ENCODE measurements at regions not wholly inside any gene's neighbourhood (a gene's known extent, or its start where the extent isn't known, plus 50 kb on each side); places are given as distances from the start of the nearest gene placed in this dataset.
A peak's percentile ranks its signal among the peaks of the same experiment; 100 is the strongest.

DNA sequence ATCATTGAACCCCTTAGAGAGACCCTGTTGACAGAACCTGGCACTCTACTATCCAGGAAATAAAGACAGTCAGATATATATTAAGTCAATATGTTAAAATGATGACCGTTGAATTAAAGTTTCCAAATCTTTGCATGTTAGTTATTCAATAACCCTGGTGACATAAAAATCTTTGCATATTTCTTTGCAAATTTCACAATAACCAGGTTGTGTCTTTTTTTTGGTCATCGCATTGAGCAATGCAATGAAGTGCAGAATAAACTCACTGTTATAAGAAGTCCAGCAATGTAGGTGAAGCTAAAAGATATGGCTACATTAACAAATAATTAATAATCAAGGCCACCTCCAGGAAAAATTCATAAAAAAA lies 596.9 kb downstream of the NYAP2 start:
- Histone ChIP-seq H3K4me3 (replicated peaks in 1 of 4; ENCODE audit: control extremely low read depth in 1 of 4, insufficient read depth in 1 of 4, low read depth in 3 of 4, low read length in 4 of 4) (no peak overlapping the region), H4K20me1 (ENCODE audit: control insufficient read depth, extremely low read depth, insufficient read depth, low read length) (no peaks in the 10 kb centered on the region), H3K27ac (ENCODE audit: insufficient read depth, low read length) (peak overlapping the region; percentile 71), H3K9me3 (ENCODE audit: control insufficient read depth, insufficient read depth, low read depth, low read length) (no peaks in the 10 kb centered on the region), H3K79me2 (ENCODE audit: control insufficient read depth, insufficient read depth, low read length) (no peaks in the 10 kb centered on the region), H3K36me3 (ENCODE audit: control insufficient read depth, insufficient read depth, low read length) (no peaks in the 10 kb centered on the region), H3K4me1 (ENCODE audit: control insufficient read depth, extremely low read depth, insufficient read depth, low read length) (peaks cover 15% of the 10 kb centered on the region), H2AFZ (ENCODE audit: low read length) (no peak overlapping the region), H3K27me3 (ENCODE audit: control insufficient read depth, insufficient read depth, low read length) (no peaks in the 10 kb centered on the region), H3K4me2 (ENCODE audit: extremely low read depth, insufficient read depth, low read length) (no peak overlapping the region), H3K9ac (ENCODE audit: insufficient read depth, low read length) (no peak overlapping the region)
- TF ChIP-seq, protein P1, sequence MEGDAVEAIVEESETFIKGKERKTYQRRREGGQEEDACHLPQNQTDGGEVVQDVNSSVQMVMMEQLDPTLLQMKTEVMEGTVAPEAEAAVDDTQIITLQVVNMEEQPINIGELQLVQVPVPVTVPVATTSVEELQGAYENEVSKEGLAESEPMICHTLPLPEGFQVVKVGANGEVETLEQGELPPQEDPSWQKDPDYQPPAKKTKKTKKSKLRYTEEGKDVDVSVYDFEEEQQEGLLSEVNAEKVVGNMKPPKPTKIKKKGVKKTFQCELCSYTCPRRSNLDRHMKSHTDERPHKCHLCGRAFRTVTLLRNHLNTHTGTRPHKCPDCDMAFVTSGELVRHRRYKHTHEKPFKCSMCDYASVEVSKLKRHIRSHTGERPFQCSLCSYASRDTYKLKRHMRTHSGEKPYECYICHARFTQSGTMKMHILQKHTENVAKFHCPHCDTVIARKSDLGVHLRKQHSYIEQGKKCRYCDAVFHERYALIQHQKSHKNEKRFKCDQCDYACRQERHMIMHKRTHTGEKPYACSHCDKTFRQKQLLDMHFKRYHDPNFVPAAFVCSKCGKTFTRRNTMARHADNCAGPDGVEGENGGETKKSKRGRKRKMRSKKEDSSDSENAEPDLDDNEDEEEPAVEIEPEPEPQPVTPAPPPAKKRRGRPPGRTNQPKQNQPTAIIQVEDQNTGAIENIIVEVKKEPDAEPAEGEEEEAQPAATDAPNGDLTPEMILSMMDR (conservative IDR thresholded peaks at IDR 0.05 in 1 of 2, IDR thresholded peaks at IDR 0.05 in 1 of 2; ENCODE audit: low read depth in 1 of 2, low read length in 2 of 2): no peak
- TF ChIP-seq EZH2 (IDR thresholded peaks at IDR 0.05; ENCODE audit: low read length, missing control alignments): no peak
- DNase-seq (ENCODE audit: low read depth in 2 of 2): no peak

DNA sequence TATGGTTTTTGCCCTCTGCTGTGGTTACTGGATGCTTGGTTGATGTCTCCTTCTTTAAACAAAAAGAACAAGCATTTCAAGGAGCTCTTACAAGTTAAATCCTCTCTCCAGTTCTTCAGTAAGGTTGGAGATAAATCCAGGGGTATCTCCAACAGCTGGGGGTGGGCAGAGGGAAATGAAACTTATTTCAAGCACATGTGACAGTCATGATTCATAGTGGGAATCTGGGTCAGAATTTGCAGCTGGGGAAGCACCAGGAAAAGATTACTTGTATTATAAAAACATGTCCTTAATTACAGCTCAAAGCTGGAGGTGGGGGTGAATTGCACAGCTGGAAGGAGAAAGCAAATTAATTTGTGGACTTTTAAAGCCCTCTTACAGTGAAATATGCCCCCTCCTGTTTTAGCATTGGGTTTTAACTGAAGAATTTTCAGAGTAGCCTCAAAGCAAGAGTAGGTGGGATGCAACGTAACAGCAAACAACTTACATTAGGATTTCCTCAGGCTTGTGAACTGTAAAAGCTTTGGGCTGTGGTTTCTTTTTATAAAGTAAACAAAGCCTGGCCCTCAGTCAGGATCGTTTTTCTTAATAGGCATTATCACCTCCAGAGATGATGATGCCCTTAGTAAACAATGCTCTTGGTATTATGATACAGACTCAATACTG lies 596.4 kb downstream of the NYAP2 start:
- H3K27me3 ChIP-seq (ENCODE audit: control insufficient read depth, insufficient read depth, low read length): no peaks in the 10 kb centered on the region
- no peak overlapping the region for H3K9ac ChIP-seq (ENCODE audit: insufficient read depth, low read length)
- H3K4me2 ChIP-seq (ENCODE audit: extremely low read depth, insufficient read depth, low read length): peak overlapping the region; percentile 66
- no peaks in the 10 kb centered on the region for H3K9me3 ChIP-seq (ENCODE audit: control insufficient read depth, insufficient read depth, low read depth, low read length)
- H4K20me1 ChIP-seq (ENCODE audit: control insufficient read depth, extremely low read depth, insufficient read depth, low read length): no peaks in the 10 kb centered on the region
- no peak overlapping the region for H3K4me3 ChIP-seq (replicated peaks in 1 of 4; ENCODE audit: control extremely low read depth in 1 of 4, insufficient read depth in 1 of 4, low read depth in 3 of 4, low read length in 4 of 4)
- no peaks in the 10 kb centered on the region for H3K79me2 ChIP-seq (ENCODE audit: control insufficient read depth, insufficient read depth, low read length)
- TF ChIP-seq EZH2 (IDR thresholded peaks at IDR 0.05; ENCODE audit: low read length, missing control alignments): no peak
- TF ChIP-seq, protein P1 (conservative IDR thresholded peaks at IDR 0.05 in 1 of 2, IDR thresholded peaks at IDR 0.05 in 1 of 2; ENCODE audit: low read depth in 1 of 2, low read length in 2 of 2): no peak
- DNase-seq (ENCODE audit: low read depth in 2 of 2): peak; percentile 43 to 73
- H3K36me3 ChIP-seq (ENCODE audit: control insufficient read depth, insufficient read depth, low read length): no peaks in the 10 kb centered on the region
- peaks cover 15% of the 10 kb centered on the region for H3K4me1 ChIP-seq (ENCODE audit: control insufficient read depth, extremely low read depth, insufficient read depth, low read length)
- no peak overlapping the region for H2AFZ ChIP-seq (ENCODE audit: low read length)
- H3K27ac ChIP-seq (ENCODE audit: insufficient read depth, low read length): peak overlapping the region; percentile 71

DNA sequence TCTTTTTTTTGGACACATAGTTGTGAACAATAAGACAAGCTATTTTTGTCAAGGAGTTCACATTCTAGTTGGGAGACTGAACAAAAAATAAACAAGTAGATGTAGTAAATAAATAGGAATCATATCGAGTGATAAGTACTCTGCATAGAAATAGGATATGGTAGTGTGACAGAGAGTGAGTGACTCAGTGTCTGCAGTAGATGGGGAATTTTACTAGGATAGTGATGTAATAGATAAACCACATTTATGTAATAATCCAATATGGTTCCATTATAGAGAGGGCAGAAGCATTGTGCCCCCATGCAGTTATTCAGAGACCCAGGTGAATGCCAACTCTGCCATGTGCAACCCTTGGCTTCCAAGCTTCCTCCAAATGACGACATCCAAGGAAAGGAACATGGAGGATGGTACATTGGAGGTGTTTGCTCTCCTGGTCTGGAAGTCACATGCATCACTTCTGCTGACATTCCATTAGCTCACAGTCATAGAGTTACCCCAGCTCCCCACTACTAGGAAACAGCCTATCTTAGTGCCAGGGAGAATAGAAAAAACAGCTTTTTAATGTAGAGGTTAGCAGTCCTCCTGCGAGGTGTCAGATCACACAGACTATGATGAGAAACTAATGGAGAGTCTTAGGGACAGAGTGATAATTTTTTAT lies 595.4 kb downstream of the NYAP2 start:
- H3K9ac ChIP-seq (ENCODE audit: insufficient read depth, low read length): no peak overlapping the region
- DNase-seq (ENCODE audit: low read depth in 2 of 2): peak; percentile 8 to 41
- no peak overlapping the region for H3K4me3 ChIP-seq (replicated peaks in 1 of 4; ENCODE audit: control extremely low read depth in 1 of 4, insufficient read depth in 1 of 4, low read depth in 3 of 4, low read length in 4 of 4)
- TF ChIP-seq, protein P1 (conservative IDR thresholded peaks at IDR 0.05 in 1 of 2, IDR thresholded peaks at IDR 0.05 in 1 of 2; ENCODE audit: low read depth in 1 of 2, low read length in 2 of 2): no peak
- no peak for TF ChIP-seq EZH2 (IDR thresholded peaks at IDR 0.05; ENCODE audit: low read length, missing control alignments)
- no peaks in the 10 kb centered on the region for H3K79me2 ChIP-seq (ENCODE audit: control insufficient read depth, insufficient read depth, low read length)
- no peaks in the 10 kb centered on the region for H4K20me1 ChIP-seq (ENCODE audit: control insufficient read depth, extremely low read depth, insufficient read depth, low read length)
- H3K4me1 ChIP-seq (ENCODE audit: control insufficient read depth, extremely low read depth, insufficient read depth, low read length): peaks cover 15% of the 10 kb centered on the region
- H3K9me3 ChIP-seq (ENCODE audit: control insufficient read depth, insufficient read depth, low read depth, low read length): no peaks in the 10 kb centered on the region
- no peak overlapping the region for H2AFZ ChIP-seq (ENCODE audit: low read length)
- H3K36me3 ChIP-seq (ENCODE audit: control insufficient read depth, insufficient read depth, low read length): no peaks in the 10 kb centered on the region
- peak overlapping the region; percentile 71 for H3K27ac ChIP-seq (ENCODE audit: insufficient read depth, low read length)
- H3K4me2 ChIP-seq (ENCODE audit: extremely low read depth, insufficient read depth, low read length): peak overlapping the region; percentile 5
- no peaks in the 10 kb centered on the region for H3K27me3 ChIP-seq (ENCODE audit: control insufficient read depth, insufficient read depth, low read length)
